ENCODE measurements at regions not wholly inside any gene's neighbourhood (a gene's known extent, or its start where the extent isn't known, plus 50 kb on each side); places are given as distances from the start of the nearest gene placed in this dataset.

DNA sequence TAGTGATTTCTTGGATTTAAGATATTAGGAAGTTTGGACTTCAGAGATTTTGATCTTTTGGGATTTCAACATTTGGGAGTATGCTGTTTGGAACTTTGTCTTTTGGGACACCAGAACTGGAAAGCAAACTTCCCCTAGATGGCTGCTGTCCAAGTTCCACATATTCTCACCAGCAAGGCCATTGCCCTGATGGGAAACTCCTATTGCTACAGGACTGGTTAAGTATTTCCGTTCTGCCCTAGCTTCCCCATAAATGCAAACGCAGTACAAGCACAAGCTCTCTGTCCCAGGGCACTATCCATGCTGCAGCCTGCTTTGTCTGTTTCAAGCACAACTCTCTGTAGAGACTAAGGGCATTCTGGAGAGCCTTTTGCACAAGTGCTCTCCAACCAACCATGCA is 79.3 kb upstream of the SLC25A13 start:
- no peak overlapping the region for H3K4me3 ChIP-seq (ENCODE audit: low read depth, low read length)
- in situ Hi-C loops (cut with HindIII; ENCODE audit: low sequenced_read_pairs), result no loop called here
- DNase-seq (ENCODE audit: low read depth), result no peak
- TF ChIP-seq, protein P1, sequence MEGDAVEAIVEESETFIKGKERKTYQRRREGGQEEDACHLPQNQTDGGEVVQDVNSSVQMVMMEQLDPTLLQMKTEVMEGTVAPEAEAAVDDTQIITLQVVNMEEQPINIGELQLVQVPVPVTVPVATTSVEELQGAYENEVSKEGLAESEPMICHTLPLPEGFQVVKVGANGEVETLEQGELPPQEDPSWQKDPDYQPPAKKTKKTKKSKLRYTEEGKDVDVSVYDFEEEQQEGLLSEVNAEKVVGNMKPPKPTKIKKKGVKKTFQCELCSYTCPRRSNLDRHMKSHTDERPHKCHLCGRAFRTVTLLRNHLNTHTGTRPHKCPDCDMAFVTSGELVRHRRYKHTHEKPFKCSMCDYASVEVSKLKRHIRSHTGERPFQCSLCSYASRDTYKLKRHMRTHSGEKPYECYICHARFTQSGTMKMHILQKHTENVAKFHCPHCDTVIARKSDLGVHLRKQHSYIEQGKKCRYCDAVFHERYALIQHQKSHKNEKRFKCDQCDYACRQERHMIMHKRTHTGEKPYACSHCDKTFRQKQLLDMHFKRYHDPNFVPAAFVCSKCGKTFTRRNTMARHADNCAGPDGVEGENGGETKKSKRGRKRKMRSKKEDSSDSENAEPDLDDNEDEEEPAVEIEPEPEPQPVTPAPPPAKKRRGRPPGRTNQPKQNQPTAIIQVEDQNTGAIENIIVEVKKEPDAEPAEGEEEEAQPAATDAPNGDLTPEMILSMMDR (IDR thresholded peaks at IDR 0.05; ENCODE audit: low read depth, low read length, missing control alignments), result no peak

DNA sequence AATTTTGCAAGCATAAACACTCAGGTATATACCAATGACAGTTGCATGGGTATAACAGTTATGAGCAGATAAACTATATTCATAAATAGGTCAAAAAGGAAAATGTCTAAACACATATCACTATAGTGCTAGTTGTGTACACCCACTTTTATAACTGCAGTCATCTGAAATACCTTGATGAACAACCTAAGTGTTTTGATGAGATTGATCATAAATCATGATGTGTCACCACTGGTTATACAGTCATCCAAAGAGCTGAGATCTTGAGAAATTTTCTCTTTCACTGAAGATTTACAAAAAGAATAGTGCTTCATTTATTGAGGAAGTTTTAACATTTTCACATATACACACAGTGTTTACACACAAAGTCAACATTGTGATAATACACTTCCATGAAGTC is 78.6 kb upstream of the SLC25A13 start:
- in situ Hi-C loops (cut with HindIII; ENCODE audit: low sequenced_read_pairs), result no loop called here
- DNase-seq (ENCODE audit: low read depth), result no peak
- TF ChIP-seq, protein P1 (IDR thresholded peaks at IDR 0.05; ENCODE audit: low read depth, low read length, missing control alignments), result no peak
- H3K4me3 ChIP-seq (ENCODE audit: low read depth, low read length), result no peak overlapping the region

DNA sequence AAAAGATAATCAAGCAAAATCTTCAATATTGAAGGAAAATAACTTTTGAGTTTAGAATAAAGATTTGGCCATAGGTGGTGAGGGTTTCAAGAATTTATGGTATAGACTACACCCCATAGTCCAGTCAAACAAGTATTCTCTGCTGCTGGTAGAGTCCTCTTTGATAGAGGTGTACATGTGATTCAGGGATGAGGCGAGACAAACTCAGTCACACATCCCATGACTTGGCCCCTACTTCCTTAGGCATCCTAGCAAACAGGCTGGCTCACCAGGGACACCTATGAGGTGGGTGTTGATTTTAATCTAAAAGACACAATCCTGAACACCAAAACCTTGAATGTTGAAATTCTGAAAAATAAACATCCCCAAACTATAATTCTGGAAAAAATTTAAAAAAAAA is 78.1 kb upstream of the SLC25A13 start:
- no peak for DNase-seq (ENCODE audit: low read depth)
- in situ Hi-C loops (cut with HindIII; ENCODE audit: low sequenced_read_pairs), result no loop called here
- TF ChIP-seq, protein P1 (IDR thresholded peaks at IDR 0.05; ENCODE audit: low read depth, low read length, missing control alignments), result no peak
- no peak overlapping the region for H3K4me3 ChIP-seq (ENCODE audit: low read depth, low read length)

DNA sequence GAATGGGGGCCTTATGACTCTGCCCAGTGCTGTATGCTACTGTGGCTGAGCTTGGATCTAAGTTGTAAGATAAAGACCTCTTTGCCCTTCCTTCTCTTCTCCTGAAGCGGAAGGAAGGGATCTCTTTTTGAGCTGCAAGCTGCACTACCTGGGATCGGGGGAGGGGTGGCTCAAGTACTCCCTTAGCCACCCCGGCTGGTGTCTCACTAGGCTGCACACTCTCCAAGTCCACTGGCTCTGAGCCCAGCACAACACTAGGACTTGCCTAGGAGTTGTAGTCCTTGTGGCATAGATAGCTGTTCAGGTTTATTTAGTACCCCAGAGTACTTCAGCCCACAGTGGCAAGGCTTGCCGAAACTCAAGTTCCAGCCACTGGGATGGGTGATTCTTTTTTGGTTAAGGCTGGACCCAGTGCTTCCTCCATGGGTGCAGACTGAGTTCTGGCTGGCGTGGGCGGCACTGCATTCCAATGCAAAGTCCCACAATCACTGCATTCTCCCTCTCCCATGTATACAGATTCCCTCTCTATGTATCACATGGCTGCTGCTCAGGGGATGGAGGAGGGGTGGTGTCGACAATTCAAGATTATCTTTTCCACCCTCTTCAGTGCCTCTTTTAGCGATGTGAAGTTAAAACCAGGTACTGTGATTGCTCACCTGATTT is 76.2 kb upstream of the SLC25A13 start:
- H3K4me3 ChIP-seq (ENCODE audit: low read depth, low read length), result no peak overlapping the region
- TF ChIP-seq, protein P1 (IDR thresholded peaks at IDR 0.05; ENCODE audit: low read depth, low read length, missing control alignments), result no peak
- in situ Hi-C loops (cut with HindIII; ENCODE audit: low sequenced_read_pairs), result no loop called here
- DNase-seq (ENCODE audit: low read depth), result no peak

DNA sequence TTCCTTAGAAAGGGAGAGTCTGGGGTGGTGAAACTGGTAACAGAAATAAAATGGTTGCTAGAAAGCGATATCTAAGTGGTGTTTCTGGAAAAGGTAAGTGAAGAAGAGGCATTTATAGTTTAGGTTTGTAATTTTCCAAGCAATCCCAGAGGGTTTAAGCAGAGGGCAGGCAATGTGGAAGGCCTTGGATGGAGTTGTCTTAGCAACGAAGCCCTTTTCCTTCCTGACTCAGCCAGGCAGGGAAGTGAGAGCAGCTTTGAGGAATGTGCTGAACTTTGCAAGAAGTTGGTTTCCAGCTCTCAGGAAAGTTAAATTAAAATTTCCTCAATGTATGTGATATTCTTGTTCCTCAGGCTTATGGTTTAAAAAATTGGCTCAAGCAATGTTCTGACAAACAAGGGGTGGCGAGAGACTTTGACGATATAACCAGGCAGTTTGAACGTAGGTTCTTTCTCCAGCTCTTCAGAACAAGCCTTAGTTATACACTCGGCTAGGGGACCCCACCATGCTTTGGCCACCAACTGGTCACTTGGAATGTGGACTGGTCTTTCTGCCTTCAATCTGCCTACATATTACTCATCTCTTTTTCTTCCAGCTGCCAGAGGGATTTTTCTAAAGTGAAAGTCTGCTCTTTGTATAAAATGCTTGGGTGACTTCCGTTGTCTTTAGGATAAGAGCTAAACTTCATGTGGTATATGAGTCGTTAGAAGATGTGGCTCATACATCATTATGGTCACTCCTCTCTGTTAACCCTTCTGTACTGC is 66.9 kb upstream of the SLC25A13 start:
- in situ Hi-C loops (cut with HindIII; ENCODE audit: low sequenced_read_pairs), result no loop called here
- TF ChIP-seq, protein P1 (IDR thresholded peaks at IDR 0.05; ENCODE audit: low read depth, low read length, missing control alignments), result no peak
- H3K4me3 ChIP-seq (ENCODE audit: low read depth, low read length), result no peak overlapping the region
- peak; percentile 53 for DNase-seq (ENCODE audit: low read depth)

DNA sequence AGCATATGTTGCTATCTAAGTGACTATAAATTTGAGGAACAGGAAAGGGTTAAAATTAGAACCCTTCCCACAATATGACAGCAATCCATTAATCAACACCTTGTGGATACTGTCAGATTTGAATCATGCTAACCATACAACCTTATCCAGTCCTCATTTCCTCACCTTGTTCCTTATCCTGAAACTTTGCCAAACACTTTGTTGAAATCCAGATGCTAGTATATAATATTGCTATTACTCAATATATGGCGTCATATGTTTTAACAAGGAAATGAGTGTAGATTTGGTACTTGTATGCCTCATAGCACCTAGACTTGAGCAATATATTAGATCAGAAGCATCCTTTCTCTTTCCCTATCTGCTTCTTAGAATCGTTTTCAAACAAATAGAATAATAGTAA is 66.3 kb upstream of the SLC25A13 start:
- no peak for DNase-seq (ENCODE audit: low read depth)
- in situ Hi-C loops (cut with HindIII; ENCODE audit: low sequenced_read_pairs), result no loop called here
- TF ChIP-seq, protein P1 (IDR thresholded peaks at IDR 0.05; ENCODE audit: low read depth, low read length, missing control alignments), result no peak
- no peak overlapping the region for H3K4me3 ChIP-seq (ENCODE audit: low read depth, low read length)
